GM12864 (cell line): ENCODE measurements at regions not wholly inside any gene's neighbourhood (a gene's known extent, or its start where the extent isn't known, plus 50 kb on each side); places are given as distances from the start of the nearest gene placed in this dataset.

Experiments used
- DNase-seq: peaks from one replicate; pipeline ENCODE4 v3.0.0-alpha.2; 2011; ENCODE audit warnings: low read depth
- H3K4me3 ChIP-seq: 2 replicates; pipeline ENCODE4 v1.5.1; 2011; ENCODE audit warnings: mild to moderate bottlenecking, low read depth, low read length, control low read depth
- TF ChIP-seq, protein P1 (sequence below): IDR thresholded peaks from 2 replicates; pipeline ENCODE4 v1.5.1; 2011; ENCODE audit warnings: low read depth, mild to moderate bottlenecking, moderate library complexity, low read length, control low read depth, inconsistent platforms; ENCODE audit errors: missing control alignments

DNA sequence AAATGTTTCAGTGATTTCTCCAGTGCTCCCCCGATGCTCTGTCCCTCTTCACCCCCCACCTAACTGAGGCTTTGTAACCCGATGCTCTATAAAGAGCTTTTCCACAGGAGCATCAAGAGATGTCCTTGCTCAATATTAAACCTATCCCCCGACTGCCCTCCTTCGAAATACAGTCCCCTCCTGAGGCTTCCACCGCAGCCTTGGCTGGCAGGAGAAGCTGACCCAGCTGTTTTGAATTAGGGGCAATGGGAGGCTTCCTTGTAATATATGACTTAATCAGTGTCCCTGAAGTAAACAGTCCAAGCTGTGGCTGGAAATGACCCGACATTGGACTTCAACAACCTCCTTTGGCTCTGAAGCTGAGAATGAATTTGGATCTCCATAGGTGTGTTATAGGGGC is 62.4 kb downstream of the TMEM30B start:
- no peak overlapping the region for H3K4me3 ChIP-seq
- no peak for DNase-seq
- TF ChIP-seq, protein P1, sequence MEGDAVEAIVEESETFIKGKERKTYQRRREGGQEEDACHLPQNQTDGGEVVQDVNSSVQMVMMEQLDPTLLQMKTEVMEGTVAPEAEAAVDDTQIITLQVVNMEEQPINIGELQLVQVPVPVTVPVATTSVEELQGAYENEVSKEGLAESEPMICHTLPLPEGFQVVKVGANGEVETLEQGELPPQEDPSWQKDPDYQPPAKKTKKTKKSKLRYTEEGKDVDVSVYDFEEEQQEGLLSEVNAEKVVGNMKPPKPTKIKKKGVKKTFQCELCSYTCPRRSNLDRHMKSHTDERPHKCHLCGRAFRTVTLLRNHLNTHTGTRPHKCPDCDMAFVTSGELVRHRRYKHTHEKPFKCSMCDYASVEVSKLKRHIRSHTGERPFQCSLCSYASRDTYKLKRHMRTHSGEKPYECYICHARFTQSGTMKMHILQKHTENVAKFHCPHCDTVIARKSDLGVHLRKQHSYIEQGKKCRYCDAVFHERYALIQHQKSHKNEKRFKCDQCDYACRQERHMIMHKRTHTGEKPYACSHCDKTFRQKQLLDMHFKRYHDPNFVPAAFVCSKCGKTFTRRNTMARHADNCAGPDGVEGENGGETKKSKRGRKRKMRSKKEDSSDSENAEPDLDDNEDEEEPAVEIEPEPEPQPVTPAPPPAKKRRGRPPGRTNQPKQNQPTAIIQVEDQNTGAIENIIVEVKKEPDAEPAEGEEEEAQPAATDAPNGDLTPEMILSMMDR: no peak

- no peak overlapping the region for H3K4me3 ChIP-seq
- DNase-seq: no peak
- TF ChIP-seq, protein P1: no peak
Observed at GRCh38 chr14:61218157-61218556, 63.0 kb downstream of the TMEM30B start.

- no peak for DNase-seq
- no peak overlapping the region for H3K4me3 ChIP-seq
- TF ChIP-seq, protein P1: no peak
Observed at GRCh38 chr14:61217516-61217915, 63.6 kb downstream of the TMEM30B start.

DNA sequence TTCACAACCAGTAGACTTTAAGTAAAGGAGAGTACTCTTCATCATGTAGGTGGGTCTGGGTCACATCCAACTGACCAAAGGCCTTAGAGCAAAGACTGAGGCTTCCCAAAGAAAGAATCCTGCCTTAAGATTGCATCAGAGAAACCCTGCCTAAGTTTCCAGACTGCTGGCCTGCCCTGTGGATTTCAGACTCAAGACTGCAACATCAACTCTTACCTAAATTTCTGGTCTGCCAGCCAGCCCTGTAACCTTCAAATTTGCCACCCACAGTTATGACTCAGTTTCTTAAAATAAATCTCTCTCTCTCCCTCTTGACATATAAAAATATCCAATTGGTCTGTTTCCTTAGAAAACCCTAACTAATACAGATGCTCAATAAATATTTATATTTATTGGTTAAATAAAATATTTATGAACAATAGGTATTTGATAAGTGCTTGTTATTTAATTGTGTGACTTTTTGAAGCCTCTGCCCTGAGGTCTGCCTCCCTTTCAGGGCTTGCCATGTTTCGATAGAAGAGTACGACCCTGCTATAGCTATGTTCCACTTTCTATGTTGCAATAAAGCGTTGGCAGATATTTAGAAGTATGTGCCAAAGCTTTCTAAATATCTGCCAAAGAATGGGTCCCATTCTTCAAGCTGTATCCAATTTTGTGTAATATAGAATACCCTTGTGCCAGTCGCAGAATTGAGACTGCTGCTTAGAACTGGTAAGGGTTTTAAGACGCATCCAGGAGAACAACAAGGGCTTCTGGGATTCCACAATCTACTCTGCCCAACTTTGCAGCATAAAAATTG is 65.7 kb downstream of the TMEM30B start:
- no peak overlapping the region for H3K4me3 ChIP-seq
- no peak for DNase-seq
- TF ChIP-seq, protein P1: no peak

DNA sequence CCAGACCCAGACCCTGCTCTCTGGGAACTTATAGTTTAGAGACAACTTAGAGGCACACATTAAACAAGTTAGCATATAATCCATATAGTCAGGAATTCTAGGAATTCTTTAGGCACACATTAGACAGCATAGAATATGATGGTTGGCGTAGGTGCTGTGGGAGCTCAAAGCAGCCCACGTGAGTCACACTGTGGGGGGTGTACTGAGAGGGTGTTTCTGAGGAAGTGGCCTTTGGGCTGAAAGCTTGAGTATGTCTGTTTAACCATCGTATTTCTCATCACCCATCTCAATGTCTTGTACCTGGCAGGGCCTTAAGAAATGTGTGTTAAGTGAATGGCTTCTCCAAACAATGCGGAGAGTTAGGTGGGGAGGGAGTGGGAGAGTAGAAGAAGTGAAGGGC is 67.2 kb downstream of the TMEM30B start:
- no peak overlapping the region for H3K4me3 ChIP-seq
- no peak for DNase-seq
- TF ChIP-seq, protein P1: no peak

- no peak overlapping the region for H3K4me3 ChIP-seq
- no peak for DNase-seq
- TF ChIP-seq, protein P1: no peak
Observed at GRCh38 chr14:61213191-61213621, 67.9 kb downstream of the TMEM30B start.

DNA sequence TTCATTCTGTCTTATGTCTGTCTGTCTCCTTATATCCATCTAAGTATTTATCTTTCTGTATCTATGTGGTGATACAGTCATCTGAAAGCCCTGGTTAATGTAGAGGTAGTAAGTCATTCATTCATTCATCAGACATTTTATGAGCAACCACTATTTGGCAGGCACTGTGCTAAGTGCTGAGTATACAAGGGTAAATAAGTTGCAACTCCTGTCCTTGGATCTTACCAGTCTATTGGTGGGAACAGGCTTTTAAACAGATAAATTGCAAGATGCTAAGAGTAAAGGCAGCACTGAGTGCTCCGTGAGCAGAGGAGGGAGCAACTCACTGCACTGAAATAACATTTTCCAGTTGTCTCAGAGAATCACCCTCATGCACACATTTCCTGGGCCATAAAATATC is 68.6 kb downstream of the TMEM30B start:
- TF ChIP-seq, protein P1: no peak
- no peak for DNase-seq
- H3K4me3 ChIP-seq: no peak overlapping the region
